CD4-positive, alpha-beta T cell treated with Interferon alpha-2 for 1 hour (primary cell): ENCODE measurements at regions not wholly inside any gene's neighbourhood (a gene's known extent, or its start where the extent isn't known, plus 50 kb on each side); places are given as distances from the start of the nearest gene placed in this dataset.

Experiments
- DNase-seq, 2 donors: peaks; one replicate each; pipeline ENCODE4 v3.0.0-alpha.2; 2020 to 2022

- DNase-seq: no peak
Observed at GRCh38 chr6:37555040-37555781, 55.5 kb upstream of the CCDC167 start.

DNA sequence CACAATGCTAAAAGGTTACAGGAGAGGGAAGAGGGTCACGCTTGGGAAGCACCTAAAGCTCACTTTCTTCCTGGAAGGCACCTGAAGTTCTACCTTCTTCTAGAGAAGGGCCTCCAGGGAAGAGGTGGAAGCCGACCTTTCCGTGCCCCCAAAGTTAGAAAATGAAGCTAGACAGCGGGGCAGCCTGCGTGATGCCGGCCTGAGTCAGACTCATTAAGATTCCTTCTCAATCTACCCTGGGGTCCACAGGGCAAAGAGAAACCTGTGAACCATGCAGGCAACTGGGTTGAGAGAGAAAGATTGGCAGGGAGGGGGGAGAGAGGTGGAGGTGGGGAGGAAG is 54.8 kb upstream of the CCDC167 start:
- no peak for DNase-seq

DNA sequence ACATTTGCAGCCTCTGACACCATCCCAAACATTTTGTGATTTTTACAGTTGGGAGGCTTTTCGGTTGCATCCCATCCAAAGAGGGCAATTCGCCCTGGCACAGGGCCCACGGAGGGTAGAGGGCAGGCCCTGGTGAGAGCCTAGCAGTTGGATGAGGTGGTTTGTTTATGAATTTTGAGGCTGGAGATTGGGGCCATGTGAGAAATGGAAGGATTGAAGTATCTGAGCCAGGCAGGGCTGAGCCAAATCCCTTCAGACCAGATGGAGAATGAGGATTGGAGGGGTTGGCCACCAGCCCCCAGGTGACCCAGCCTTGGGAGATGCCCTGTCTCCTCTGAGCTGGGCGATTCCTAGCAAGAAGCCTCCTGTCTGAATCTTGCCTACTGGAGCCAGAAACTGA is 52.6 kb upstream of the CCDC167 start:
- DNase-seq: no peak

GRCh38 chr6:37551867-37552266 is 52.2 kb upstream of the CCDC167 start:
- DNase-seq: no peak

GRCh38 chr6:37551446-37551845 is 51.8 kb upstream of the CCDC167 start:
- no peak for DNase-seq

- no peak for DNase-seq
Observed at GRCh38 chr6:37551002-37551401, 51.3 kb upstream of the CCDC167 start.

- DNase-seq: no peak
Observed at GRCh38 chr6:37550191-37550831, 50.6 kb upstream of the CCDC167 start.

DNA sequence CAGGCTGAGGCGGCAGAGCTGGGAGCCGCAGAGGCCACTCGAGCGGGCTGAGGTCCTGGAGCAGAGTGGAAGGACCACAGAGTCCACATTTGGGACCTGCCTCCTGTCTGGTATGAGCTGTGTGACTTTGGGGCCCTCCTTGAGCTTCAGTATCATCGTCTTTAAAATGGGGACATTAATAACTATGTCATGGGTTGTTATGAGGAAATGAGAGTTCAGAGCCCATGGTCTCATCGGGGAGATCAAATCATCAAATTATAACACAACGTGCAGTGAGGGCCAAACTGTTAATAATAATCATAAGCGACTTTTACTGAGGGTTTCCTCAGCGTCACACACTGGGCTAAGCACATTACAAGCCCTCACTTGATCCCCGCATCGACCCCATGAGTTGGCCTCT is 49.9 kb upstream of the CCDC167 start:
- DNase-seq: no peak
